ENCODE measurements at regions not wholly inside any gene's neighbourhood (a gene's known extent, or its start where the extent isn't known, plus 50 kb on each side); places are given as distances from the start of the nearest gene placed in this dataset.

- TF ChIP-seq POLR2AphosphoS5 (IDR thresholded peaks at IDR 0.05) (no peak), CTCF (IDR thresholded peaks at IDR 0.05) (no peak), POLR2A (IDR thresholded peaks at IDR 0.05) (no peak)
Observed at GRCh38 chr3:182308328-182308727, 485.0 kb upstream of the ATP11B start.

Measured in suprapubic skin (tissue), 4 donors.